HUES48 (cell line): ENCODE measurements at regions not wholly inside any gene's neighbourhood (a gene's known extent, or its start where the extent isn't known, plus 50 kb on each side); places are given as distances from the start of the nearest gene placed in this dataset.
"Not testable (repeated sequence)": the region's sequence is repeated elsewhere in the genome, so short reads cannot be mapped to it uniquely, and the experiment has no call there.

ENCODE experiments used
- H3K27ac ChIP-seq: one replicate; pipeline ENCODE4 v1.7.0; 2013; ENCODE audit warnings: low read depth, low read length, inconsistent platforms
- H3K27me3 ChIP-seq: 2 replicates; pipeline ENCODE4 v1.6.1; 2013; ENCODE audit warnings: mild to moderate bottlenecking, low read length; ENCODE audit not compliant: control insufficient read depth, insufficient read depth
- H3K36me3 ChIP-seq: 2 replicates; pipeline ENCODE4 v1.6.1; 2013; ENCODE audit warnings: low read length; ENCODE audit not compliant: control insufficient read depth, insufficient read depth
- H3K4me1 ChIP-seq: 2 replicates; pipeline ENCODE4 v1.6.1; 2013; ENCODE audit warnings: mild to moderate bottlenecking, low read length; ENCODE audit not compliant: control insufficient read depth, insufficient read depth
- H3K4me3 ChIP-seq: 2 replicates; pipeline ENCODE4 v1.5.1; 2013; ENCODE audit warnings: mild to moderate bottlenecking, low read depth, low read length
- H3K9ac ChIP-seq: 2 replicates; pipeline ENCODE4 v1.6.1; 2013; ENCODE audit warnings: mild to moderate bottlenecking, low read depth, low read length, moderate library complexity
- H3K9me3 ChIP-seq: 2 replicates; pipeline ENCODE4 v1.6.1; 2013; ENCODE audit warnings: low read length; ENCODE audit not compliant: control insufficient read depth, insufficient read depth

GRCh38 chr6:12490351-12490903 is 200.3 kb downstream of the EDN1 start:
- no peaks in the 10 kb centered on the region for H3K36me3 ChIP-seq
- no peak overlapping the region for H3K9ac ChIP-seq
- no peak overlapping the region for H3K4me3 ChIP-seq
- H3K4me1 ChIP-seq, result no peaks in the 10 kb centered on the region
- H3K27ac ChIP-seq, result no peak overlapping the region
- H3K9me3 ChIP-seq, result no peaks in the 10 kb centered on the region
- H3K27me3 ChIP-seq, result no peaks in the 10 kb centered on the region

DNA sequence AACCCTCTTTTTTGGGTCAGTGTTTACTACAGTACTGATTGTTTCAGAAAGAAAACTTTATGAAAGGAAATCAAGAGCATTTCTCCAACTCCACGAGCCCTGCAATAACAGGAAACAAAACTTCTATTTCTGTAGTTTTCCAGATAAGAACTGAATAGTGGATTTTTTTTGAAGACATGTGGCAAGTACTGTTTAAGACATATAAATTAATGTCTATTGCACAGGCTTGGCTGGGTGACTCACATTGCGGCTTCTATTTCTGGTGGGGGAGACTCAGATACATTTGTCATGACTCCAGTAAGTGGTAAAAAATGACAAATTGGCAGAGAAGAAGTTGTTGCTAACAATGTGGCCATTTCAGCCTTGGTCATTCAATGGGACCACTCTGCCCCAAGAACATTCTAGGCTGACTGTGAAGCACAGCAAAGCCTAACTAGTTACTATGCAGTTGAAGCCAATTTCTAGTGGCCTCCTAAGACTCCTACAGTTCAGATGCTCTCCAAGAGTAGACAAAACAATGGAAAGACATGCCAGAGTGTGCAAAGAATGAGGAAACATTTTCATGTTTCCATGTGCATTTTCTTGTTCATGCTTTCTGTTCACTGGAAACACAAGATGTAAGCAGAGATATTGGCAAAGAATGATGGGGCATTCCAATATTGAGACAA is 200.9 kb downstream of the EDN1 start:
- H3K9ac ChIP-seq, result no peak overlapping the region
- no peak overlapping the region for H3K27ac ChIP-seq
- no peaks in the 10 kb centered on the region for H3K4me1 ChIP-seq
- no peaks in the 10 kb centered on the region for H3K36me3 ChIP-seq
- H3K9me3 ChIP-seq, result no peaks in the 10 kb centered on the region
- no peaks in the 10 kb centered on the region for H3K27me3 ChIP-seq
- no peak overlapping the region for H3K4me3 ChIP-seq

DNA sequence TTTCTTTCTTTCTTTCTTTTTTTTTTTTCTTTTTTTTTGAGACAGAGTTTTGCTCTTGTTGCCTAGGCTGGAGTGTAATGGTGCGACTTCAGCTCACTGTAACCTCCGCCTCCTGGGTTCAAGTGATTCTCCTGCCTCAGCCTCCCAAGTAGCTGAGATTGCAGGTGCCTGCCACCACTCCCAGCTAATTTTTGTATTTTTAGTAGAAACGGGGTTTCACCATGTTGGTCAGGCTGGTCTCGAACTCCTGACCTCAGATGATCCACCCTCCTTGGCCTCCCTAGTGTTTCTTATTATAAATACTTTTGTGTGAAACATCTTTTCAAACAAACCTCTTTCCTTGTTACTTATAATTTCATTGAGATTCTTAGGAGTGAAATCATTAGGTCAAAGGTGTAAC is 202.8 kb downstream of the EDN1 start:
- not testable (repeated sequence) for H3K4me3 ChIP-seq, H3K36me3 ChIP-seq, H3K27ac ChIP-seq, H3K9me3 ChIP-seq, H3K9ac ChIP-seq, H3K27me3 ChIP-seq, H3K4me1 ChIP-seq

- Histone ChIP-seq H3K27me3 (no peaks in the 10 kb centered on the region), H3K36me3 (no peaks in the 10 kb centered on the region), H3K4me1 (no peaks in the 10 kb centered on the region), H3K9me3 (no peaks in the 10 kb centered on the region), H3K9ac (no peak overlapping the region), H3K27ac (no peak overlapping the region), H3K4me3 (no peak overlapping the region)
These were observed 203.3 kb downstream of the EDN1 start for GRCh38 chr6:12493446-12493845.

- no peaks in the 10 kb centered on the region for H3K9me3 ChIP-seq
- no peaks in the 10 kb centered on the region for H3K4me1 ChIP-seq
- no peak overlapping the region for H3K4me3 ChIP-seq
- no peak overlapping the region for H3K9ac ChIP-seq
- H3K27ac ChIP-seq, result no peak overlapping the region
- no peaks in the 10 kb centered on the region for H3K36me3 ChIP-seq
- no peaks in the 10 kb centered on the region for H3K27me3 ChIP-seq
These were observed 204.0 kb downstream of the EDN1 start for GRCh38 chr6:12494161-12494560.

DNA sequence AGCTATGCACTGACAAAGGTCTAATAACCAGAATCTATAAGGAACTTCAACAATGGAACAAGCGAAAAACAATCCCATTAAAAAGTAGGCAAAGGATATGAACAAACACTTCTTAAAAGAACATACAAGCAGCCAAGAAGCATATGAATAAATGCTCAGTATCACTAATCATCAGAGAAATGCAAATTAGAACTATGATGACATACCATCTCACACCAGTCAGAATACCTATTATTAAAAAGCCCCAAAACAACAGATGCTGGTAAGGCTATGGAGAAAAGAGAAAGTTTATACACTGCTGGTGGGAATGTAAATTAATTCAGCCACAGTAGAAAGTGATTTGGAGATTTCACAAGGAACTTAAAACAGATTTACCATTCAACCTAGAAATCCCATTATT is 211.8 kb downstream of the EDN1 start:
- H3K36me3 ChIP-seq, result no peaks in the 10 kb centered on the region
- H3K27me3 ChIP-seq, result no peaks in the 10 kb centered on the region
- no peaks in the 10 kb centered on the region for H3K9me3 ChIP-seq
- H3K27ac ChIP-seq, result no peak overlapping the region
- no peak overlapping the region for H3K9ac ChIP-seq
- no peak overlapping the region for H3K4me3 ChIP-seq
- no peaks in the 10 kb centered on the region for H3K4me1 ChIP-seq

GRCh38 chr6:12504325-12504966 is 212.1 kb upstream of the PHACTR1 start:
- Histone ChIP-seq H3K27ac (no peak overlapping the region), H3K4me1 (no peaks in the 10 kb centered on the region), H3K4me3 (no peak overlapping the region), H3K9me3 (no peaks in the 10 kb centered on the region), H3K27me3 (no peaks in the 10 kb centered on the region), H3K36me3 (no peaks in the 10 kb centered on the region), H3K9ac (no peak overlapping the region)

DNA sequence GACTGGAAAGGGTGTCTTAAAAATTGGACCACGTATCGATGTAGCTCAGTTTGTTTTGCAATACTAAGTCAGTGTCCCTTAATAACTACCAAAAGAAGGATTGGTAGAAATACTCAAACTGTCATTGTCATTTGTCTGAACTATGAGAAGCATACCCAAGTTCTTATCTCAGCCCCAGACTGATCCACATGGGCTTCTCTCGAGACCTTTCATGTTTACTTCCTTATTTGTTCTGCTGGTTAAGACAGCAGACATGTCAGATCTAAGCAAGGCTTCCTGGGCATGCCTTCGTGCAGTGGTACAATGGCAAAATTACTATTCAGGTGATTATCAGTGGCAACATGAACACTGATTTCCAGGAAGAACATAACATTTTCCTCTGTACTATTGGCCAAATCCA is 211.1 kb upstream of the PHACTR1 start:
- no peak overlapping the region for H3K27ac ChIP-seq
- no peaks in the 10 kb centered on the region for H3K27me3 ChIP-seq
- no peak overlapping the region for H3K9ac ChIP-seq
- no peaks in the 10 kb centered on the region for H3K9me3 ChIP-seq
- H3K36me3 ChIP-seq, result no peaks in the 10 kb centered on the region
- no peaks in the 10 kb centered on the region for H3K4me1 ChIP-seq
- H3K4me3 ChIP-seq, result no peak overlapping the region

DNA sequence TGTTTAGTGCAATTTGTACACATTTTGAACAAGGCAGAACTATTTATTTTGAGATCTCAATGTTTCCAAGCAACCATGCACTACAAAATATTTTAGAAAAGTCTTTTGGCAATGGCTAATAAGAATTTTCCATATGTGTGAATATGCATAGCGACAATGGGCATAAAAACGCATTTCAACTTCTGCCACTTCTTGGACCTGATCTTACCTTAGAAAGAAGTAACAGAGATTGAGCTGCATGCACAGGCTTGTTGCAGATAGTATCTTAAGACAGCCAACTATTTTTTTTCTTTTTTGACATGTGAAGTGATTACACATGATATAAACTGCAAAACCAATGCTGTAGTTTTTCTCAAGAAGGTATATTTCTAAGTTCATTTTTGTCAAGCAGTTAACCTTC is 210.4 kb upstream of the PHACTR1 start:
- Histone ChIP-seq H3K9me3 (no peaks in the 10 kb centered on the region), H3K27ac (no peak overlapping the region), H3K9ac (no peak overlapping the region), H3K27me3 (no peaks in the 10 kb centered on the region), H3K36me3 (no peaks in the 10 kb centered on the region), H3K4me1 (no peaks in the 10 kb centered on the region), H3K4me3 (no peak overlapping the region)

GRCh38 chr6:12507636-12508035 is 208.9 kb upstream of the PHACTR1 start:
- Histone ChIP-seq H3K4me1 (no peaks in the 10 kb centered on the region), H3K27me3 (no peaks in the 10 kb centered on the region), H3K9ac (no peak overlapping the region), H3K9me3 (no peaks in the 10 kb centered on the region), H3K4me3 (no peak overlapping the region), H3K27ac (no peak overlapping the region), H3K36me3 (no peaks in the 10 kb centered on the region)

GRCh38 chr6:12508553-12508952 is 208.0 kb upstream of the PHACTR1 start:
- H3K27me3 ChIP-seq, result no peaks in the 10 kb centered on the region
- H3K27ac ChIP-seq, result no peak overlapping the region
- H3K9me3 ChIP-seq, result no peaks in the 10 kb centered on the region
- H3K9ac ChIP-seq, result no peak overlapping the region
- no peaks in the 10 kb centered on the region for H3K4me1 ChIP-seq
- no peak overlapping the region for H3K4me3 ChIP-seq
- no peaks in the 10 kb centered on the region for H3K36me3 ChIP-seq
